HUES64 (cell line): ENCODE measurements at regions not wholly inside any gene's neighbourhood (a gene's known extent, or its start where the extent isn't known, plus 50 kb on each side); places are given as distances from the start of the nearest gene placed in this dataset.
"Not testable (repeated sequence)": the region's sequence is repeated elsewhere in the genome, so short reads cannot be mapped to it uniquely, and the experiment has no call there.

ENCODE experiments used
- H3K27ac ChIP-seq: 2 replicates; pipeline ENCODE4 v1.7.0; 2013; ENCODE audit warnings: low read depth, low read length, inconsistent platforms
- H3K27me3 ChIP-seq: 2 replicates; pipeline ENCODE4 v1.6.1; 2013; ENCODE audit warnings: mild to moderate bottlenecking, low read length; ENCODE audit not compliant: insufficient read depth
- H3K36me3 ChIP-seq: 2 replicates; pipeline ENCODE4 v1.6.1; 2013; ENCODE audit warnings: mild to moderate bottlenecking, low read length; ENCODE audit not compliant: insufficient read depth
- H3K4me1 ChIP-seq: 2 replicates; pipeline ENCODE4 v1.6.1; 2013; ENCODE audit warnings: mild to moderate bottlenecking, low read length, moderate library complexity; ENCODE audit not compliant: insufficient read depth
- H3K4me3 ChIP-seq: 2 replicates; pipeline ENCODE4 v1.5.1; 2013; ENCODE audit warnings: mild to moderate bottlenecking, low read length, moderate library complexity
- H3K9ac ChIP-seq: 2 replicates; pipeline ENCODE4 v1.6.1; 2013; ENCODE audit warnings: mild to moderate bottlenecking, low read depth, low read length
- H3K9me3 ChIP-seq: 2 replicates; pipeline ENCODE4 v1.6.1; 2013; ENCODE audit warnings: low read depth, low read length; ENCODE audit not compliant: insufficient read depth
- WGBS: fragments of 150-250, 120-280 bp; methylation state at CpG from one replicate; pipeline ENCODE4 v1.1.7; 2013; ENCODE audit warnings: missing lambda C conversion rate; 5-methylcytosine and 5-hydroxymethylcytosine counted together

GRCh38 chr5:2872676-2873075 lies 121.2 kb upstream of the IRX2 start:
- Histone ChIP-seq H3K36me3 (no peaks in the 10 kb centered on the region), H3K4me1 (no peaks in the 10 kb centered on the region), H3K27ac (no peak overlapping the region), H3K9me3 (no peaks in the 10 kb centered on the region), H3K9ac (no peak overlapping the region), H3K4me3 (no peak overlapping the region), H3K27me3 (no peaks in the 10 kb centered on the region)
- WGBS: 97% methylated on average over 8 of the region's 8 CpGs

- H3K27ac ChIP-seq: no peak overlapping the region
- 93% methylated on average over 2 of the region's 2 CpGs for WGBS
- H3K27me3 ChIP-seq: no peaks in the 10 kb centered on the region
- H3K9ac ChIP-seq: no peak overlapping the region
- no peaks in the 10 kb centered on the region for H3K4me1 ChIP-seq
- no peaks in the 10 kb centered on the region for H3K36me3 ChIP-seq
- H3K9me3 ChIP-seq: no peaks in the 10 kb centered on the region
- no peak overlapping the region for H3K4me3 ChIP-seq
Measured at GRCh38 chr5:2871282-2871681, 119.8 kb upstream of the IRX2 start.

DNA sequence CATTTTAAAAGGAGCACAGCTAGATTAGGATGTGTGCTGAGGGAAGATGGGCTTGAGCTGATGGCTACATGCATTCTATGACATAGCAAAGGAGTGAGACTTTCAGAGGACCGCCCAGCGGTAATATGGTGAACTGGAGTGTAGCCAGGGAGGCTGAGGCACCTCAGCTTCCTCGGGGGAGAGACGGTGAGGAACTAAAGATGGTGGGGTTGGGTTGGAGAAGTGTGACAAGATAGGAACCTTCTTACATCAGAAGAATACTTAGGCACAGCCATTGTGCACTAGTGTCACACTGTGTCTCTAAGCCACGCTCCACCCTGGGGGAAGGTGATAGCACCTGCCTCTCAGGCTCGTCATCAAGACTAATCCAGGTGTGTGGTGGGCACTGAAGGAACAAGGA lies 118.0 kb upstream of the IRX2 start:
- WGBS: 81% methylated on average over 6 of the region's 6 CpGs
- Histone ChIP-seq H3K27ac (no peak overlapping the region), H3K9ac (no peak overlapping the region), H3K36me3 (no peaks in the 10 kb centered on the region), H3K4me1 (0 out of 2 replicates have a peak, but pooled peaks cover 1% of the 10 kb centered on the region), H3K4me3 (no peak overlapping the region), H3K9me3 (no peaks in the 10 kb centered on the region), H3K27me3 (no peaks in the 10 kb centered on the region)

DNA sequence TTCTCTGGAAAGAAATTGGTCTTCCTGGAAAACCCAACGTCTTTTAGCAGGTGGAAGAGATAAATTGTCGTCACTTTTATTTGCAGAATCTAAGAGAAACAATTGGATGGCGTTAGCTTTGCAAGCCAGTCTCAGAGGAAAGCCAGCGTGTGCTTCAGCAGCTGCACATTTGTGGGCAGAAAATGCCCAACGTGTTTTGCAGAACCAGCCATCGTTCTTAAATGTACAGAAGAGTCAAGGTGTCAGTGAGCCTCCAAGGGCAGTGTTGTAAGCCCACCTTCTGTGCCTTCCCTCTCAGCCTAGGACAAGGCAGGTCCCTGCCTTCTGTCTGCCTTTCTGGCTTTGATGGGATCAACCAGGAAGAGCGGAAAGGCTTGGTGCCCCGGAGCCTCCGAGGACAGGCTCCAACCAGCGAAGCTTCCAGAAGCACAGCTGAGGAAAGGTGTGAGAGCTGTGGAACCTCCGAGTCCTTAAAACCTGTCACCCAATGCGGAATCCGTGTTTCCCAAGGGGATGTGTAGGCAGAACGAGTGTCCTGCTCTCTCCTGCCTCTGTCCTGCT lies 116.0 kb upstream of the IRX2 start:
- 86% methylated on average over 14 of the region's 14 CpGs for WGBS
- no peak overlapping the region for H3K9ac ChIP-seq
- no peaks in the 10 kb centered on the region for H3K9me3 ChIP-seq
- no peaks in the 10 kb centered on the region for H3K27me3 ChIP-seq
- no peak overlapping the region for H3K4me3 ChIP-seq
- H3K27ac ChIP-seq: no peak overlapping the region
- no peaks in the 10 kb centered on the region for H3K36me3 ChIP-seq
- 0 out of 2 replicates have a peak, but pooled peaks cover 5% of the 10 kb centered on the region for H3K4me1 ChIP-seq

GRCh38 chr5:2866662-2867372 lies 115.3 kb upstream of the IRX2 start:
- H3K27ac ChIP-seq: no peak overlapping the region
- WGBS: 94% methylated on average over 27 of the region's 27 CpGs
- no peaks in the 10 kb centered on the region for H3K9me3 ChIP-seq
- H3K36me3 ChIP-seq: no peaks in the 10 kb centered on the region
- no peak overlapping the region for H3K9ac ChIP-seq
- no peaks in the 10 kb centered on the region for H3K27me3 ChIP-seq
- no peak overlapping the region for H3K4me3 ChIP-seq
- 0 out of 2 replicates have a peak, but pooled peaks cover 5% of the 10 kb centered on the region for H3K4me1 ChIP-seq

GRCh38 chr5:2865856-2866255 lies 114.4 kb upstream of the IRX2 start:
- no peaks in the 10 kb centered on the region for H3K36me3 ChIP-seq
- H3K9me3 ChIP-seq: no peaks in the 10 kb centered on the region
- H3K4me1 ChIP-seq: 0 out of 2 replicates have a peak, but pooled peaks cover 5% of the 10 kb centered on the region
- H3K27ac ChIP-seq: no peak overlapping the region
- no peak overlapping the region for H3K9ac ChIP-seq
- H3K27me3 ChIP-seq: no peaks in the 10 kb centered on the region
- WGBS: 98% methylated on average over 12 of the region's 12 CpGs
- H3K4me3 ChIP-seq: no peak overlapping the region

DNA sequence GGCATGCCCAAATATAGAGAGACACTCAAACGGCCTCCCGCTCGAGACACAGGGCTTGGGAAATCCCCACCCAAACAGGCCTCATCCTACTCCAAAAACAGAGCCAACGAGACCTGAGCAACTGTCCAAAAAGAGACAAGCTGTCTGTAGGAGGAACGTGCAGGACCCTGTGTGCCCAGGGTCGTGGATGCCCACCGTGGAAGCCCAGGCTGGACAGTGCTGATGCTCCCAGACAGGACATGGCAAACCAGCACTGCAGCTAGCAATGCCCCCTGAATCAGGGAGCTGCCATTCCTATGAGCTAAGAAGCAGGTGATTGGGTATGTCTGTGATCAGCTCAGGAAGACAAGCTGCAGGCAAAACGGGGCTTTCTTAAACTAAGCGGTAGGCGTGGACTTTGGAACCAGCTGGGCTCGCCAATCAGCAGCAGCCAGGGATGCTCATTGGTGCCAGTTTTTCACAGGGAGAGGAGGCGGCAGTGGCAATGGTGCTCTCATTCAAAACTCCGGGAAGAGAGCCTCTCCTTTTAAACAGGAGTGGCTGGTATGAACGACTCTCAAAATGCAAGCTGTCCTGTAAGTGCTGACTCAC lies 113.1 kb upstream of the IRX2 start:
- Histone ChIP-seq H3K9ac (no peak overlapping the region), H3K4me1 (0 out of 2 replicates have a peak, but pooled peaks cover 5% of the 10 kb centered on the region), H3K27ac (no peak overlapping the region), H3K9me3 (no peaks in the 10 kb centered on the region), H3K36me3 (no peaks in the 10 kb centered on the region), H3K4me3 (no peak overlapping the region), H3K27me3 (no peaks in the 10 kb centered on the region)
- WGBS: 83% methylated on average over 13 of the region's 14 CpGs

GRCh38 chr5:2863675-2864433 lies 112.4 kb upstream of the IRX2 start:
- Histone ChIP-seq H3K27me3 (no peaks in the 10 kb centered on the region), H3K9ac (no peak overlapping the region), H3K36me3 (no peaks in the 10 kb centered on the region), H3K4me1 (0 out of 2 replicates have a peak, but pooled peaks cover 5% of the 10 kb centered on the region), H3K4me3 (no peak overlapping the region), H3K9me3 (no peaks in the 10 kb centered on the region), H3K27ac (no peak overlapping the region)
- 85% methylated on average over 16 of the region's 16 CpGs for WGBS

DNA sequence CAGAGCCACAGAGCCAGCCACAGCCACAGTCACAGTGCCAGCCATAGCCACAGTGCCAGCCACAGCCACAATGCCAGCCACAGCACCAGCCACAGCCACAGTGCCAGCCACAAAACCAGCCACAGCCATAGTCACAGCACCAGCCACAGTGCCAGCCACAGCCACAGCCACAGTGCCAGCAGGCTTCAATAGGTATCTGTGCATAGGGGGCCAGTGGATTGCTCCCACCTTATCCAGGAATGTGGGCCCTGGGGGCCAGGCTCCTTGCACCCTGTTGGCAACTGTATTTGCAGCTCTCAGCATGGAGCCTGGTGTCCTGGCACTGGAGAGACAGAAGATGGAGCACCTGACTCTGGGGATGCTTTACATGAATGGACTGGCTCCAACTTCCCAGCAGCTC lies 111.7 kb upstream of the IRX2 start:
- no peak overlapping the region for H3K4me3 ChIP-seq
- no peaks in the 10 kb centered on the region for H3K27me3 ChIP-seq
- no peaks in the 10 kb centered on the region for H3K36me3 ChIP-seq
- no peak overlapping the region for H3K27ac ChIP-seq
- H3K9ac ChIP-seq: no peak overlapping the region
- 0 out of 2 replicates have a peak, but pooled peaks cover 5% of the 10 kb centered on the region for H3K4me1 ChIP-seq
- no peaks in the 10 kb centered on the region for H3K9me3 ChIP-seq

- not testable (repeated sequence) for H3K27ac ChIP-seq, H3K36me3 ChIP-seq, H3K9ac ChIP-seq, H3K4me3 ChIP-seq, H3K27me3 ChIP-seq, H3K4me1 ChIP-seq, H3K9me3 ChIP-seq
- WGBS: 95% methylated on average over 3 of the region's 3 CpGs
Measured at GRCh38 chr5:2862176-2862575, 110.7 kb upstream of the IRX2 start.

DNA sequence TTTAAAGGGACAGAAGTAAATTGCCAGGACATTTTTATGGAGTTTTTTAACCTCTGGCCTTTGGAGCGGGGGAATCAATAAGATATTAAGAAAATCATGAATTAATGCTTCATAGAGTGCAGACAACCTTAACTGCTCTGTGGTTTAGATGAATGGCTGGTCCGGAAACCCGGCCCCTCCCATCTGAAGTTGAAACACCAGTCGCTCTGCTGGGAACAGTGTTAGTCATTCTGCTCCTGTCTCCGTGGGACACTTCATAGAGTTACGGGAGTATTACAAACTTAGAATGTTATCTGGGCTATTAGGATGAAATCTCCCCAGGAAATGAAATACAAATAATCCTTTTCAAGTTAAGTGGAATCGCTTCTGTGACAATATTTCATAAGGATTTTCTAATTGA lies 110.1 kb upstream of the IRX2 start:
- Histone ChIP-seq H3K4me1 (0 out of 2 replicates have a peak, but pooled peaks cover 5% of the 10 kb centered on the region), H3K27me3 (no peaks in the 10 kb centered on the region), H3K9me3 (no peaks in the 10 kb centered on the region), H3K4me3 (no peak overlapping the region), H3K27ac (no peak overlapping the region), H3K9ac (no peak overlapping the region), H3K36me3 (no peaks in the 10 kb centered on the region)
- 89% methylated on average over 6 of the region's 7 CpGs for WGBS
